ENCODE measurements at regions not wholly inside any gene's neighbourhood (a gene's known extent, or its start where the extent isn't known, plus 50 kb on each side); places are given as distances from the start of the nearest gene placed in this dataset.

- TF ChIP-seq, protein P1, sequence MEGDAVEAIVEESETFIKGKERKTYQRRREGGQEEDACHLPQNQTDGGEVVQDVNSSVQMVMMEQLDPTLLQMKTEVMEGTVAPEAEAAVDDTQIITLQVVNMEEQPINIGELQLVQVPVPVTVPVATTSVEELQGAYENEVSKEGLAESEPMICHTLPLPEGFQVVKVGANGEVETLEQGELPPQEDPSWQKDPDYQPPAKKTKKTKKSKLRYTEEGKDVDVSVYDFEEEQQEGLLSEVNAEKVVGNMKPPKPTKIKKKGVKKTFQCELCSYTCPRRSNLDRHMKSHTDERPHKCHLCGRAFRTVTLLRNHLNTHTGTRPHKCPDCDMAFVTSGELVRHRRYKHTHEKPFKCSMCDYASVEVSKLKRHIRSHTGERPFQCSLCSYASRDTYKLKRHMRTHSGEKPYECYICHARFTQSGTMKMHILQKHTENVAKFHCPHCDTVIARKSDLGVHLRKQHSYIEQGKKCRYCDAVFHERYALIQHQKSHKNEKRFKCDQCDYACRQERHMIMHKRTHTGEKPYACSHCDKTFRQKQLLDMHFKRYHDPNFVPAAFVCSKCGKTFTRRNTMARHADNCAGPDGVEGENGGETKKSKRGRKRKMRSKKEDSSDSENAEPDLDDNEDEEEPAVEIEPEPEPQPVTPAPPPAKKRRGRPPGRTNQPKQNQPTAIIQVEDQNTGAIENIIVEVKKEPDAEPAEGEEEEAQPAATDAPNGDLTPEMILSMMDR (IDR thresholded peaks at IDR 0.05): no peak
- TF ChIP-seq POLR2A (IDR thresholded peaks at IDR 0.05): no peak
Measured at GRCh38 chr12:4112734-4113325, 160.7 kb upstream of the CCND2 start.
